Cardiac muscle cell (in vitro differentiated cells and primary cell): ENCODE measurements at regions not wholly inside any gene's neighbourhood (a gene's known extent, or its start where the extent isn't known, plus 50 kb on each side); places are given as distances from the start of the nearest gene placed in this dataset.
"Not testable (repeated sequence)": the region's sequence is repeated elsewhere in the genome, so short reads cannot be mapped to it uniquely, and the experiment has no call there.

ENCODE experiments used
- DNase-seq, 2 donors: peaks; one replicate each; pipeline versions ENCODE4 v3.0.0 to v3.0.0-alpha.2; 2010 to 2017; ENCODE audit warnings: low read depth in 1 of 2, low spot score in 1 of 2
- H3K27ac ChIP-seq: fragments of 200-600 bp; sonication (generic); 2 replicates; pipeline ENCODE4 v1.5.1; 2016
- H3K27me3 ChIP-seq: fragments of 200-600 bp; sonication (generic); 2 replicates; pipeline ENCODE4 v1.6.0; 2016; ENCODE audit warnings: control low read depth
- H3K36me3 ChIP-seq: fragments of 200-600 bp; sonication (generic); 2 replicates; pipeline ENCODE4 v1.5.1; 2016; ENCODE audit warnings: control low read depth
- H3K4me1 ChIP-seq: fragments of 200-600 bp; sonication (generic); 2 replicates; pipeline ENCODE4 v1.8.1; 2017; ENCODE audit warnings: low read depth, mild to moderate bottlenecking, mixed run types
- H3K4me3 ChIP-seq: fragments of 200-600 bp; sonication (generic); 2 replicates; pipeline ENCODE4 v1.5.1; 2016; ENCODE audit warnings: mild to moderate bottlenecking
- H3K9me3 ChIP-seq: fragments of 200-600 bp; sonication (generic); 2 replicates; pipeline ENCODE4 v1.5.1; 2017; ENCODE audit warnings: low read depth, mild to moderate bottlenecking, control low read depth
- TF ChIP-seq, protein P1 (sequence below): IDR thresholded peaks from 2 replicates; pipeline ENCODE4 v1.5.1; 2012; ENCODE audit warnings: low read depth, mild to moderate bottlenecking, low read length

GRCh38 chr4:14415146-14415545, 587.1 kb upstream of the CPEB2 start:
- Histone ChIP-seq H3K36me3 (no peaks in the 10 kb centered on the region), H3K4me3 (no peak overlapping the region), H3K27ac (no peak overlapping the region), H3K4me1 (no peaks in the 10 kb centered on the region), H3K27me3 (no peaks in the 10 kb centered on the region), H3K9me3 (no peaks in the 10 kb centered on the region)
- DNase-seq: peak; percentile 65 to 76
- TF ChIP-seq, protein P1, sequence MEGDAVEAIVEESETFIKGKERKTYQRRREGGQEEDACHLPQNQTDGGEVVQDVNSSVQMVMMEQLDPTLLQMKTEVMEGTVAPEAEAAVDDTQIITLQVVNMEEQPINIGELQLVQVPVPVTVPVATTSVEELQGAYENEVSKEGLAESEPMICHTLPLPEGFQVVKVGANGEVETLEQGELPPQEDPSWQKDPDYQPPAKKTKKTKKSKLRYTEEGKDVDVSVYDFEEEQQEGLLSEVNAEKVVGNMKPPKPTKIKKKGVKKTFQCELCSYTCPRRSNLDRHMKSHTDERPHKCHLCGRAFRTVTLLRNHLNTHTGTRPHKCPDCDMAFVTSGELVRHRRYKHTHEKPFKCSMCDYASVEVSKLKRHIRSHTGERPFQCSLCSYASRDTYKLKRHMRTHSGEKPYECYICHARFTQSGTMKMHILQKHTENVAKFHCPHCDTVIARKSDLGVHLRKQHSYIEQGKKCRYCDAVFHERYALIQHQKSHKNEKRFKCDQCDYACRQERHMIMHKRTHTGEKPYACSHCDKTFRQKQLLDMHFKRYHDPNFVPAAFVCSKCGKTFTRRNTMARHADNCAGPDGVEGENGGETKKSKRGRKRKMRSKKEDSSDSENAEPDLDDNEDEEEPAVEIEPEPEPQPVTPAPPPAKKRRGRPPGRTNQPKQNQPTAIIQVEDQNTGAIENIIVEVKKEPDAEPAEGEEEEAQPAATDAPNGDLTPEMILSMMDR: no peak

DNA sequence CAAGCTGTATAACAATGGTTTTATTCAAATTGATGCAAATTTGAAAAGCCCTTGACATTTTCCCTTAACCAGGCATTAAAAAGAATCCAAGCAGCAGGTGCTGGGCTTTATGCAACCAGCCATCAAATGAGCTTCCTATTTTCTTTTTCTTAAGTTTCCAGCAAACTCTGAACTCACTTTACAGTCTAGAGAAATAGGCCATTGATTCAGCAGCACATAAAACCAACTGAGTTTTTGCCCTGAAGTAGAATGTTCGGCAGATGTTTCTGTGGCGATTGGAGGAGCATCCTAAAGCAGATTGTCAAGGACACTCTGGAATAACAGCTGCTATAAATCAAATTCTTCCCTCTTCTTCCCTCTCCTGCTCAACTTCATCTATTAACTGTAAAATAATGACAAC, 582.8 kb upstream of the CPEB2 start:
- Histone ChIP-seq H3K4me1 (no peaks in the 10 kb centered on the region), H3K9me3 (no peaks in the 10 kb centered on the region), H3K27ac (no peak overlapping the region), H3K36me3 (no peaks in the 10 kb centered on the region), H3K27me3 (no peaks in the 10 kb centered on the region), H3K4me3 (no peak overlapping the region)
- TF ChIP-seq, protein P1: no peak
- DNase-seq: no peak

DNA sequence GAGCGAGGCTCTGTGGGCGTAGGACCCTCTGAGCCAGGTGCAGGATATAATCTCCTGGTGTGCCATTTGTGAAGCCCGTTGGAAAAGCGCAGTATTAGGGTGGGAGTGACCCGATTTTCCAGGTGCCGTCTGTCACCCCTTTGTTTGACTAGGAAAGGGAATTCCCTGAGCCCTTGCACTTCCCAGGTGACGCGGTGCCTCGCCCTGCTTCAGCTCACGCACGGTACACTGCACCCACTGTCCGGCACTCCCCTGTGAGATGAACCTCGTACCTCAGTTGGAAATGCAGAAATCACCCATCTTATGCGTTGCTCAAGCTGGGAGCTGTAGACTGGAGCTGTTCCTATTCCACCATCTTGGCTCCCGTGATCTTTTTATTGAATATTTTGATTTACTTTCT, 576.0 kb upstream of the CPEB2 start:
- not testable (repeated sequence) for H3K36me3 ChIP-seq, H3K9me3 ChIP-seq, H3K4me3 ChIP-seq, H3K27me3 ChIP-seq, H3K27ac ChIP-seq, H3K4me1 ChIP-seq, DNase-seq

DNA sequence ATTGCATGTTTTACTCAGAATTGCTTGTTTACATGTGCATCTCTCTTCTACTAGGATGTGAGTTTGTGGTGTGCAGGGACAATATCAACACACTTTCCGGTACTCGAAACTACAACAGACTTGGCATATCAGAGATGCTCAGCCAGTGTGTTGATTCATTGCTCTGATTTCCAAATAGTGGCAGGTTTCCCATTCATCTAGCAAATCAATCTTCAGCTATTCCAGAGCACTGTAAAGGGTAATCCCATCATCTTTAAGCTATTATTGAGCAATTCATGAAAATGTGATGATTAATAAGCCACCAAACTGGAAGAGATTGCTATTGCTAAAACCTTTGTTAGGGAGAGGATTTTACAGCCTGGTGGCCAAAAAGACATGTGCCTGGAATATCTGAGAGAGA, 574.2 kb upstream of the CPEB2 start:
- no peak overlapping the region for H3K27ac ChIP-seq
- no peak overlapping the region for H3K4me3 ChIP-seq
- H3K27me3 ChIP-seq: no peaks in the 10 kb centered on the region
- TF ChIP-seq, protein P1: no peak
- peaks cover 4% of the 10 kb centered on the region for H3K4me1 ChIP-seq
- DNase-seq: no peak
- no peaks in the 10 kb centered on the region for H3K9me3 ChIP-seq
- no peaks in the 10 kb centered on the region for H3K36me3 ChIP-seq

DNA sequence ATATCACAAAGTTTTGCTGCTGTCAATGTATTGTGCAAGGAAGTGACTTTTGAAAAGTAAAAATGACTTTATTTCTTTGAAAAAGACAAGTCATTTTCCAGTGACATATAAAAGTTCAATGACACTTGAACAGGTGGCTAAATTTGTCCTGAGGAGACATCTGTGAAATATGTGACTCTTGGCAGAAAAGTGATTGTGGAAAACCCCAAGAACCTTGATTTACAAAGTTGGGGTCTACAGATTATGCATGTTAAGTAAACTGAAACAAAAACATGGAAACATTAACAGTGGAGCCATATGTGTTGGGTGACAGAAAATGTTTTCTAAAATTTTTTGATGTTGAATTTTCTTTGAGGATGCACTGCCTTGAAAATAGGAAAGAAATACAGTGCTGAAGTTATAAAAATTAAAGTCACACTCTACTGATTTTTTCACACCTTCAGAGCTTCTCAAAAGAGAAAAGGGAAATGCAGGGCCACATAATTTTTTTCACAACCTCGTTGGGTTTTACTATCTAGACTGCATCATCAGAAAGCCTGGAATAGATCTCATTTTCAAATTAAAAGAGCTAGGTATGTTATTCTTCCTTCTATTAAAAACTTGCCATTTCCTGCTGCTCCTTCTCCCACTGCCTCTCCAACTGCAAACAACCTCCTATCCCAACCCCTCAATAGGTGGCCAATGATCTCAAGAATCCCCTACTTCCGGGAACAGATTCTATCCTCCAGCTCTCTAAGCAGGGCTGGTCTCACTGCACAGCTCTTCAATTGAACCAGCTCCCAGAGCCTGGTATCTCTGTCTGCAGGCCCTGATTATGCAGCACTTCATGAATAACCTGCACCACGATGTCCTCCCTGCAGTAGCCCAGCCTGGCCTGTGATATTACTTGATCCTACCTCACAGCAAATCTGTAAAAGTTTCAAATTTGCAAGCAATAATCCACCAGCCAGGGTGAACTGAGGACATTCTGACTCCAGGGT, 570.8 kb upstream of the CPEB2 start:
- TF ChIP-seq, protein P1: no peak
- DNase-seq: peak in 1 of 2 donors; percentile 46

DNA sequence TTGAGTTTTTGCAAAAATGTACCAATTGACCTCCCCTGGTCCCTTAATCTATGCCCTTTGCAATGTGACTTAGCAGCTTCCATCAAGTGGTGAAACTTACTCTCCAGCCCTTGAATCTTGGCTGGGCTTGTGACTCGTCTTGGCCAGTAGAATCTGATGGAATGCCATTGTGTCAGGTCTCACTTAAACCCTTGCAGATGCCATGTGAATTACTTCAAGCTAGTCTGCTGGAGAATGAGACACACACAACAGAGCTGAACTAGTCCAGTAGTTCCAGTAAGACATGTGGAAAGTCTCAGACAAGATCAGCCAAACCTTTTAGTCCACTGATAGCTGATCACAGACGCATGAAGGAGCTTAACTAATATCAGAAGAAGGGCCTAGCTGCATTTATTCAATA, 567.8 kb upstream of the CPEB2 start:
- H3K36me3 ChIP-seq: no peaks in the 10 kb centered on the region
- H3K9me3 ChIP-seq: no peaks in the 10 kb centered on the region
- peak in 1 of 2 donors; percentile 15 for DNase-seq
- H3K27ac ChIP-seq: no peak overlapping the region
- no peaks in the 10 kb centered on the region for H3K27me3 ChIP-seq
- peaks cover 4% of the 10 kb centered on the region for H3K4me1 ChIP-seq
- no peak overlapping the region for H3K4me3 ChIP-seq
- TF ChIP-seq, protein P1: no peak

More for the DNA sequence above, 570.8 kb upstream of the CPEB2 start:
- H3K9me3 ChIP-seq: no peaks in the 10 kb centered on the region
- H3K36me3 ChIP-seq: no peaks in the 10 kb centered on the region
- H3K27ac ChIP-seq: no peak overlapping the region
- no peaks in the 10 kb centered on the region for H3K27me3 ChIP-seq
- H3K4me3 ChIP-seq: no peak overlapping the region
- H3K4me1 ChIP-seq: peaks cover 4% of the 10 kb centered on the region
